Lower leg skin (tissue), 4 donors: ENCODE measurements at regions not wholly inside any gene's neighbourhood (a gene's known extent, or its start where the extent isn't known, plus 50 kb on each side); places are given as distances from the start of the nearest gene placed in this dataset.
A peak's percentile ranks its signal among the peaks of the same experiment; 100 is the strongest.
"Not testable (repeated sequence)": the region's sequence is repeated elsewhere in the genome, so short reads cannot be mapped to it uniquely, and the experiment has no call there.

Experiments used
- DNase-seq, 2 donors: peaks; one replicate each; pipeline ENCODE4 v3.0.0-alpha.2; 2019; ENCODE audit warnings: low spot score in 2 of 2
- H3K4me3 ChIP-seq: fragments of 200-600 bp; sonication (generic); 2 replicates; pipeline ENCODE4 v1.5.1; 2017; ENCODE audit warnings: mild to moderate bottlenecking, low read depth; ENCODE audit not compliant: poor library complexity, severe bottlenecking
- POLR2A ChIP-seq, 2 donors: fragments of 450-650 bp; IDR thresholded peaks; one replicate each; pipeline ENCODE4 v1.6.1; 2016 to 2017; ENCODE audit warnings: antibody characterized with exemption in 2 of 2, mild to moderate bottlenecking in 1 of 2, moderate library complexity in 1 of 2
- WGBS, 2 donors: methylation state at CpG; one replicate each; pipeline ENCODE4 v1.1.5; 2018; 5-methylcytosine and 5-hydroxymethylcytosine counted together
- intact Hi-C: fragments of 100-400 bp; cut with DNase I; formaldehyde crosslinking; loops from one replicate; pipeline ENCODE4 v1.15.0; 2023; ENCODE audit warnings: low total_unique reads
- TF ChIP-seq, protein P1 (sequence below), 3 donors: fragments of 450-650 bp; IDR thresholded peaks; one replicate each; pipeline ENCODE4 v1.5.1; 2016; ENCODE audit warnings: antibody characterized with exemption in 3 of 3, mild to moderate bottlenecking in 3 of 3, moderate library complexity in 2 of 3

DNA sequence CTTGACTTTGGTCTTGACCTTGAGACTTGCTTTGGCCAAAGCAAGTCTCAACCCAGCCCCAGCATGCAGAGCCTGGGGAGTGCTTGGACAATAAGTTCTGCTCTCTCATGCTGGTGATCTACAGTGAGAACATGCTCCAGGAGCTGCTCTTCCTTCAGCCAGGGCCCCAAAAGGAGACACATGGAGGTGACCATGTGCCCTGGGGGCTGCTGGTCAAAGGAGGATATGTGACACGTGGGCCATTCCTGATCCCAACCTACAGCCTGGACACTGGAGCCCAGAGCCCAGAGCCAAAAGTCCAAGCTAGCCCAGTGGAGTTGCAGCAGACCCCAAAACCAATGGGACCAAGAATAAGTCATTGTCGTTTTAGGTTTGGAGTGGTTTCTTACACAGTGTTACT lies 78.2 kb upstream of the CHST15 start:
- H3K4me3 ChIP-seq = no peak overlapping the region
- peak in 1 of 2 donors; percentile 31 for DNase-seq
- WGBS, 2 donors = 85 to 100% methylated on average over 2 of the region's 2 CpGs
- no peak for TF ChIP-seq POLR2A (IDR thresholded peaks at IDR 0.05)
- intact Hi-C loops = no loop called here

DNA sequence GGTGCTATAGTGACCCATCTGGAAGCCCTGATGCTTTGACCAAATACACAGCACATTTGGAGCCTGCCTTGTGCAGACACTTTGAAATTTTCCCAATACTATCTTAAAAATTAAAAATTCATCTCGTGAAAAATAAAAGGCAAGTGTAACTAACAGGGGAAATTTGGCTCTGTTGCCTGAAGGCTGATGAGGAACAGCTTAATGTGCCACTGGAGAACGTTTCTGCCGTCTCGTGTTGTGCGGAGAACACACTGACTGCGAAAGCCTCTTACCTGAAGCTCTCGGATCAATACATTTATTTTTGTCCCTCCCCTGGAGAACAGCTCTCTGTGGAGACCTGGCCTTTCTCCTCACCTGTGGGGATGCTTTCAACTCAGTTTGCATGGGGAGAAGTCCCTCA lies 77.2 kb upstream of the CHST15 start:
- H3K4me3 ChIP-seq = no peak overlapping the region
- intact Hi-C loops = no loop called here
- TF ChIP-seq POLR2A (IDR thresholded peaks at IDR 0.05) = no peak
- TF ChIP-seq, protein P1, sequence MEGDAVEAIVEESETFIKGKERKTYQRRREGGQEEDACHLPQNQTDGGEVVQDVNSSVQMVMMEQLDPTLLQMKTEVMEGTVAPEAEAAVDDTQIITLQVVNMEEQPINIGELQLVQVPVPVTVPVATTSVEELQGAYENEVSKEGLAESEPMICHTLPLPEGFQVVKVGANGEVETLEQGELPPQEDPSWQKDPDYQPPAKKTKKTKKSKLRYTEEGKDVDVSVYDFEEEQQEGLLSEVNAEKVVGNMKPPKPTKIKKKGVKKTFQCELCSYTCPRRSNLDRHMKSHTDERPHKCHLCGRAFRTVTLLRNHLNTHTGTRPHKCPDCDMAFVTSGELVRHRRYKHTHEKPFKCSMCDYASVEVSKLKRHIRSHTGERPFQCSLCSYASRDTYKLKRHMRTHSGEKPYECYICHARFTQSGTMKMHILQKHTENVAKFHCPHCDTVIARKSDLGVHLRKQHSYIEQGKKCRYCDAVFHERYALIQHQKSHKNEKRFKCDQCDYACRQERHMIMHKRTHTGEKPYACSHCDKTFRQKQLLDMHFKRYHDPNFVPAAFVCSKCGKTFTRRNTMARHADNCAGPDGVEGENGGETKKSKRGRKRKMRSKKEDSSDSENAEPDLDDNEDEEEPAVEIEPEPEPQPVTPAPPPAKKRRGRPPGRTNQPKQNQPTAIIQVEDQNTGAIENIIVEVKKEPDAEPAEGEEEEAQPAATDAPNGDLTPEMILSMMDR (IDR thresholded peaks at IDR 0.05) = no peak
- WGBS, 2 donors = 80 to 88% methylated on average over 7 of the region's 7 CpGs
- DNase-seq = no peak

DNA sequence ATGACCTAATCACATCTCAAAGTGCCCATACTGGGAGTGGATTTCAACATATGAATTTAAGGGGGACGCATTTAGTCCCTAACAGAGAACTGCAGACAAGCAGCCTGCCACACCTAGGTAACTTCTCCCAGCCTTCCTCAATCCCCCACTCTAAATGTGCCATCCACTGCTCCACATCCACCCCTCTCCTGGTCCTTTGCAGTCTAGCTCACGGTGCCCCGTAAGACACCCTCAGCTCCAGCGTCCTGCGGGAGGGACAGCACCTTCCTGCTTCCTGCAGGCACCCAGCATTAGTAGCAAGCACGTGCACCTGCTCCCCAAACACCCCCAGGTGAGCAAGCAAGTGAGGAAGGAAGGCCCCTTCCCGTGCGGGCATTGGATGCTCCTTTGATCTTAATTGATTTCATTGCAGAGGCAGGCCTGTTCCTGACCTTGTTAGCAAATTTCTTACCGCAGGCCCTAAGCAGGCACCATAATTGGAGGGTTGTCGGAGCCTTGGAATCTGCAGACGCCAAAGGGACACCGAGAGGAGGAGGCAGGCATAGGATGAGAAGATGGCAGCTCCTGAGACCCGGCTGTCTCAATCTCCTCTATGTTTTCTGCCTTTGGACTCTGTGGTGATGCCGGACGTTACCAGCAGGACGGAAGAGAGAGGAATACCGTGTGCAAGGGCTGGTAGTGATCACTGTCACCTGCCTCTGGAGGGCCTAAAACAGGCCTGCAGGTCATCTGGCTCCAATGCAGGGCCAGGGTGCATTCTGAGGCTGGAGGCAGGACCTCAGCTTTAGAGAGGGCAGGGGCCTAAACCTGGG lies 75.8 kb upstream of the CHST15 start:
- peak in 1 of 2 donors; percentile 56 for DNase-seq
- TF ChIP-seq, protein P1 (IDR thresholded peaks at IDR 0.05) = no peak
- no peak for TF ChIP-seq POLR2A (IDR thresholded peaks at IDR 0.05)
- intact Hi-C loops = no loop called here
- 79 to 84% methylated on average over 17 of the region's 17 CpGs for WGBS, 2 donors
- H3K4me3 ChIP-seq = no peak overlapping the region

DNA sequence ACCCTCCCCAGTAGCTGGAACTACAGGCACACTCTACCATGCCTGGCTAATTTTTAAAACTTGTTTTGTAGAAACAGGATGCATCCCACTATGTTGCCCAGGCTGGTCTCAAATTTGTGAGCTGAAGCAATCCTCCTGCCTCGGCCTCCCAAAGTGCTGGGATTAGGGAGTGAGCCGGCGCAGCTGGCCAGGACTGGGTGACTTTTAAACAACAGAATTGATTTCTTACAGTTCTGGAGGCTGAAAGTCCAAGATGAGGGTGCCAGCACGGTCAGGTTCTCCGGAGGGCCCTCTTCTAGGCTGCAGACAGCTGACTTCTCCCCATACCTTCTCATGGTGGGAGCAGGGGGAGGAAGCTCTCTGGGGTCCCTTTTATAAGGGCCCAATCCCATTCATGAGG lies 75.2 kb upstream of the CHST15 start:
- peak in 1 of 2 donors; percentile 60 for DNase-seq
- WGBS, 2 donors = 82 to 98% methylated on average over 5 of the region's 5 CpGs
- no peak overlapping the region for H3K4me3 ChIP-seq
- TF ChIP-seq, protein P1 (IDR thresholded peaks at IDR 0.05) = no peak
- no peak for TF ChIP-seq POLR2A (IDR thresholded peaks at IDR 0.05)
- intact Hi-C loops = no loop called here

DNA sequence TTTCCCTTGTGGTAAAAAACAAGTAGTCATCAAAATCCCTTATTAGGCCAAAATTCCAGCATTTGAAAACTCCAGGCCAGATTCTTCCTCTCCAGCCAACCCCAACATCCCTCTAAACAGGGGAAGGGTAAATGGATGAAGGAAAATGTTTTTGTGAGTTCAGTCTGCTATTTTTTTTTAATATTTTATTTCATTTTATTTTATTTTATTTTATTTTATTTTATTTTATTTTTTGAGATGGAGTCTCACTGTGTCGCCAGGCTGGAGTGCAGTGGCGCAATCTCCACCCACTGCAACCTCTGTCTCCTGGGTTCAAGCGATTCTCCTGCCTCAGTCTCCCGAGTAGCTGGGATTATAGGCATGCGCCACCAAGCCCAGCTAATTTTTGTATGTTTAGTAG lies 74.5 kb upstream of the CHST15 start:
- H3K4me3 ChIP-seq, intact Hi-C loops: not testable (repeated sequence)
- peak in 1 of 2 donors; percentile 7 for DNase-seq
- 95 to 97% methylated on average over 5 of the region's 5 CpGs for WGBS, 2 donors

DNA sequence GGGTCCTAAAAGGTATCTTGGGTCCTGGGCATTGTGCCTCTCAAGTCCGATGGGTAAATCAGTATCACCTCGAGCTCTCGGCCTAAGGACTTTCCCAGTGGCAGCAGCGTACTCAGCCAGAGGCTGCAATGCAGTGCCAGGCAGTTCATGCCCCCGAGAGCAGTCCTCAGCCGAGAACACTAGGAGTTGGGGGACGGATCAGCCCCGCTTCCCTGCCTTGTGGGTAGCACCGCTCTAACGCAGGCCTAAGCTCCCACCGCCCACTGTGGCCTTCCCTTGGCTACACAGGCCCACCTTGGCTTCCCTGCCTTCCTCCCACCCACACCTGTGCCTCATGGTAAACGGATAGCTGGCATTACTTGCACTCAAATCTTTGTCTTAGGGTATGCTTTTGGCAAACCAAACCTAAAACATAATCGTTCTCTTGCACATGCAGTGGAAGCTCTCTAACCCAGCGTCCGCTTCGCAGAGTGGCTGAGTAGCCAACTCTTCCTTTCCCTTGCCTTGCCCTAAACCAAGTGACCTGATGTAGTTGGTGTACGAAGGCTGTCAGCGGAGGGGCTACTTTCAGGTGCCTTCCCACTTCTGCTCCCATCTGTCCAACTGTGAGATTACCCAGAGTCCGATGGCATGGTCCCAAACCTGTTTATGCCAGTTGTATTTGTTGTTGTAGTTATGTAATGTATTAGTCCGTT lies 73.2 kb upstream of the CHST15 start:
- peak in 1 of 2 donors; percentile 74 for DNase-seq
- TF ChIP-seq, protein P1 (IDR thresholded peaks at IDR 0.05) = no peak
- TF ChIP-seq POLR2A (IDR thresholded peaks at IDR 0.05) = no peak
- 85 to 96% methylated on average over 20 of the region's 20 CpGs for WGBS, 2 donors
- intact Hi-C loops = no loop called here
- no peak overlapping the region for H3K4me3 ChIP-seq
